ENCODE measurements at regions not wholly inside any gene's neighbourhood (a gene's known extent, or its start where the extent isn't known, plus 50 kb on each side); places are given as distances from the start of the nearest gene placed in this dataset.
"Not testable (repeated sequence)": the region's sequence is repeated elsewhere in the genome, so short reads cannot be mapped to it uniquely, and the experiment has no call there.

GRCh38 chr20:54766483-54766882 lies 291.1 kb downstream of the DOK5 start:
- no peak for DNase-seq (ENCODE audit: low spot score)

- DNase-seq (ENCODE audit: low spot score) = no peak
Observed at GRCh38 chr20:54763366-54763765, 288.0 kb downstream of the DOK5 start.

- no peak for DNase-seq (ENCODE audit: low spot score)
Observed at GRCh38 chr20:54759589-54759988, 284.2 kb downstream of the DOK5 start.

- no peak for DNase-seq (ENCODE audit: low spot score)
Observed at GRCh38 chr20:54746796-54747195, 271.4 kb downstream of the DOK5 start.

- DNase-seq (ENCODE audit: low spot score) = no peak
Observed at GRCh38 chr20:54745780-54746179, 270.4 kb downstream of the DOK5 start.

GRCh38 chr20:54744097-54744496 lies 268.7 kb downstream of the DOK5 start:
- no peak for DNase-seq (ENCODE audit: low spot score)

- DNase-seq (ENCODE audit: low spot score) = no peak
Observed at GRCh38 chr20:54742193-54742592, 266.8 kb downstream of the DOK5 start.

- DNase-seq (ENCODE audit: low spot score) = no peak
Observed at GRCh38 chr20:54736421-54736820, 261.0 kb downstream of the DOK5 start.

GRCh38 chr20:54733687-54734086 lies 258.3 kb downstream of the DOK5 start:
- no peak for DNase-seq (ENCODE audit: low spot score)

GRCh38 chr20:54727490-54727889 lies 252.1 kb downstream of the DOK5 start:
- DNase-seq (ENCODE audit: low spot score) = no peak

- DNase-seq (ENCODE audit: low spot score) = peak; percentile 36
Observed at GRCh38 chr20:54726687-54727300, 251.4 kb downstream of the DOK5 start.

GRCh38 chr20:54725266-54725665 lies 249.9 kb downstream of the DOK5 start:
- not testable (repeated sequence) for DNase-seq (ENCODE audit: low spot score)

GRCh38 chr20:54723723-54724122 lies 248.3 kb downstream of the DOK5 start:
- DNase-seq (ENCODE audit: low spot score) = no peak

- DNase-seq (ENCODE audit: low spot score) = no peak
Observed at GRCh38 chr20:54717983-54718382, 242.6 kb downstream of the DOK5 start.

GRCh38 chr20:54716790-54717189 lies 241.4 kb downstream of the DOK5 start:
- no peak for DNase-seq (ENCODE audit: low spot score)

- DNase-seq (ENCODE audit: low spot score) = no peak
Observed at GRCh38 chr20:54716174-54716747, 240.9 kb downstream of the DOK5 start.

- no peak for DNase-seq (ENCODE audit: low spot score)
Observed at GRCh38 chr20:54714817-54715216, 239.4 kb downstream of the DOK5 start.

- no peak for DNase-seq (ENCODE audit: low spot score)
Observed at GRCh38 chr20:54713727-54714126, 238.3 kb downstream of the DOK5 start.

GRCh38 chr20:54711071-54711470 lies 235.7 kb downstream of the DOK5 start:
- DNase-seq (ENCODE audit: low spot score) = no peak

GRCh38 chr20:54710341-54710740 lies 234.9 kb downstream of the DOK5 start:
- no peak for DNase-seq (ENCODE audit: low spot score)

GRCh38 chr20:54708229-54708628 lies 232.8 kb downstream of the DOK5 start:
- DNase-seq (ENCODE audit: low spot score) = no peak

- DNase-seq (ENCODE audit: low spot score) = no peak
Observed at GRCh38 chr20:54707801-54708200, 232.4 kb downstream of the DOK5 start.

- no peak for DNase-seq (ENCODE audit: low spot score)
Observed at GRCh38 chr20:54706581-54706980, 231.2 kb downstream of the DOK5 start.

All from HT-29 (cell line).